Amniotic epithelial cell (primary cell): ENCODE measurements at regions not wholly inside any gene's neighbourhood (a gene's known extent, or its start where the extent isn't known, plus 50 kb on each side); places are given as distances from the start of the nearest gene placed in this dataset.

ENCODE experiments used
- DNase-seq: peaks from one replicate; pipeline ENCODE4 v3.0.0-alpha.2; 2010; ENCODE audit warnings: low read depth

GRCh38 chr2:8086796-8087479, 594.9 kb upstream of the ID2 start:
- peak; percentile 97 for DNase-seq

GRCh38 chr2:8087480-8087840, 594.4 kb upstream of the ID2 start:
- DNase-seq, result no peak

GRCh38 chr2:8088810-8089209, 593.0 kb upstream of the ID2 start:
- DNase-seq, result no peak

- peak; percentile 99 for DNase-seq
Measured at GRCh38 chr2:8089596-8089995, 592.3 kb upstream of the ID2 start.

- DNase-seq, result peak; percentile 99
Measured at GRCh38 chr2:8090748-8091700, 590.8 kb upstream of the ID2 start.

GRCh38 chr2:8094526-8094925, 587.3 kb upstream of the ID2 start:
- DNase-seq, result no peak

GRCh38 chr2:8095978-8096377, 585.9 kb upstream of the ID2 start:
- DNase-seq, result no peak

GRCh38 chr2:8096484-8096883, 585.4 kb upstream of the ID2 start:
- no peak for DNase-seq

- DNase-seq, result peak; percentile 45
Measured at GRCh38 chr2:8098476-8099266, 583.2 kb upstream of the ID2 start.

- no peak for DNase-seq
Measured at GRCh38 chr2:8099267-8099582, 582.6 kb upstream of the ID2 start.

GRCh38 chr2:8101614-8102277, 580.1 kb upstream of the ID2 start:
- DNase-seq, result no peak

GRCh38 chr2:8102470-8102869, 579.4 kb upstream of the ID2 start:
- no peak for DNase-seq

- DNase-seq, result no peak
Measured at GRCh38 chr2:8103085-8103708, 578.7 kb upstream of the ID2 start.

- DNase-seq, result no peak
Measured at GRCh38 chr2:8107150-8107549, 574.7 kb upstream of the ID2 start.

- DNase-seq, result no peak
Measured at GRCh38 chr2:8107621-8108378, 574.1 kb upstream of the ID2 start.

GRCh38 chr2:8110716-8111115, 571.1 kb upstream of the ID2 start:
- DNase-seq, result no peak

- DNase-seq, result no peak
Measured at GRCh38 chr2:8111193-8111592, 570.7 kb upstream of the ID2 start.

GRCh38 chr2:8115456-8115855, 566.4 kb upstream of the ID2 start:
- no peak for DNase-seq

GRCh38 chr2:8115966-8116365, 565.9 kb upstream of the ID2 start:
- DNase-seq, result no peak

- DNase-seq, result no peak
Measured at GRCh38 chr2:8116661-8117060, 565.2 kb upstream of the ID2 start.
